MCF 10A (cell line): ENCODE measurements at regions not wholly inside any gene's neighbourhood (a gene's known extent, or its start where the extent isn't known, plus 50 kb on each side); places are given as distances from the start of the nearest gene placed in this dataset.

Experiments
- BruUV-seq: library from RNA; stranded (reverse); fragments of 400-500 nt; replicated peaks from 2 replicates; lab custom pipeline; 2021; lab: Mats Ljungman, UMichigan
- CTCF ChIA-PET: fragments of 300-600 bp; sonication (Branson Sonifier 250); formaldehyde crosslinking; extraction: SDS; loops from one replicate; lab custom pipeline; 2021; ENCODE audit warnings: antibody characterized with exemption, inconsistent platforms; lab: Yijun Ruan, JAX
- POLR2A ChIA-PET: fragments of 300-600, 350-650 bp; sonication (Branson Sonifier 250); formaldehyde crosslinking; extraction: SDS; loops from one replicate; lab custom pipeline; 2020; ENCODE audit warnings: antibody characterized with exemption, inconsistent platforms; lab: Yijun Ruan, JAX
- DNase-seq: peaks from one replicate; pipeline ENCODE4 v3.0.0-alpha.2; 2018; ENCODE audit not compliant: unreplicated experiment
- H3K27ac Mint-ChIP-seq: one replicate; pipeline ENCODE4 v1.8.0; 2022; ENCODE audit warnings: mild to moderate bottlenecking, low read depth, mixed read lengths; ENCODE audit not compliant: unreplicated experiment
- H3K27me3 Mint-ChIP-seq: one replicate; pipeline ENCODE4 v1.8.0; 2022; ENCODE audit warnings: mixed read lengths; ENCODE audit not compliant: insufficient read depth, unreplicated experiment
- H3K36me3 Mint-ChIP-seq: one replicate; pipeline ENCODE4 v1.8.0; 2022; ENCODE audit warnings: mild to moderate bottlenecking, moderate library complexity, mixed read lengths; ENCODE audit not compliant: insufficient read depth, unreplicated experiment
- H3K4me1 Mint-ChIP-seq: one replicate; pipeline ENCODE4 v1.8.0; 2022; ENCODE audit warnings: mixed read lengths; ENCODE audit not compliant: insufficient read depth, unreplicated experiment
- H3K4me3 Mint-ChIP-seq: one replicate; pipeline ENCODE4 v1.8.0; 2022; ENCODE audit warnings: mild to moderate bottlenecking, moderate library complexity, mixed read lengths; ENCODE audit not compliant: unreplicated experiment
- H3K9me3 Mint-ChIP-seq: one replicate; pipeline ENCODE4 v1.8.0; 2022; ENCODE audit warnings: mixed read lengths; ENCODE audit not compliant: unreplicated experiment
- intact Hi-C: fragments of 100-400 bp; cut with micrococcal nuclease; formaldehyde crosslinking; loops from 2 replicates; pipeline ENCODE4 v1.14.1; 2022
- TF ChIP-seq, protein P1 (sequence below): fragments of 200-600 bp; IDR thresholded peaks from one replicate; pipeline ENCODE4 v1.8.0; 2022; ENCODE audit warnings: antibody characterized with exemption, mild to moderate bottlenecking; ENCODE audit not compliant: unreplicated experiment

- ChIA-PET CTCF (no interaction called here), POLR2A (no interaction called here)
- H3K4me3 Mint-ChIP-seq, result no peak overlapping the region
- no peaks in the 10 kb centered on the region for H3K9me3 Mint-ChIP-seq
- H3K27ac Mint-ChIP-seq, result no peak overlapping the region
- TF ChIP-seq, protein P1, sequence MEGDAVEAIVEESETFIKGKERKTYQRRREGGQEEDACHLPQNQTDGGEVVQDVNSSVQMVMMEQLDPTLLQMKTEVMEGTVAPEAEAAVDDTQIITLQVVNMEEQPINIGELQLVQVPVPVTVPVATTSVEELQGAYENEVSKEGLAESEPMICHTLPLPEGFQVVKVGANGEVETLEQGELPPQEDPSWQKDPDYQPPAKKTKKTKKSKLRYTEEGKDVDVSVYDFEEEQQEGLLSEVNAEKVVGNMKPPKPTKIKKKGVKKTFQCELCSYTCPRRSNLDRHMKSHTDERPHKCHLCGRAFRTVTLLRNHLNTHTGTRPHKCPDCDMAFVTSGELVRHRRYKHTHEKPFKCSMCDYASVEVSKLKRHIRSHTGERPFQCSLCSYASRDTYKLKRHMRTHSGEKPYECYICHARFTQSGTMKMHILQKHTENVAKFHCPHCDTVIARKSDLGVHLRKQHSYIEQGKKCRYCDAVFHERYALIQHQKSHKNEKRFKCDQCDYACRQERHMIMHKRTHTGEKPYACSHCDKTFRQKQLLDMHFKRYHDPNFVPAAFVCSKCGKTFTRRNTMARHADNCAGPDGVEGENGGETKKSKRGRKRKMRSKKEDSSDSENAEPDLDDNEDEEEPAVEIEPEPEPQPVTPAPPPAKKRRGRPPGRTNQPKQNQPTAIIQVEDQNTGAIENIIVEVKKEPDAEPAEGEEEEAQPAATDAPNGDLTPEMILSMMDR, result no peak
- intact Hi-C loops, result no loop called here
- BruUV-seq, result no TSS peak
- H3K27me3 Mint-ChIP-seq, result peaks cover 13% of the 10 kb centered on the region
- DNase-seq, result no peak
- H3K4me1 Mint-ChIP-seq, result no peaks in the 10 kb centered on the region
- H3K36me3 Mint-ChIP-seq, result no peaks in the 10 kb centered on the region
These were observed 154.1 kb upstream of the MTPN start for GRCh38 chr7:136131304-136131630.

DNA sequence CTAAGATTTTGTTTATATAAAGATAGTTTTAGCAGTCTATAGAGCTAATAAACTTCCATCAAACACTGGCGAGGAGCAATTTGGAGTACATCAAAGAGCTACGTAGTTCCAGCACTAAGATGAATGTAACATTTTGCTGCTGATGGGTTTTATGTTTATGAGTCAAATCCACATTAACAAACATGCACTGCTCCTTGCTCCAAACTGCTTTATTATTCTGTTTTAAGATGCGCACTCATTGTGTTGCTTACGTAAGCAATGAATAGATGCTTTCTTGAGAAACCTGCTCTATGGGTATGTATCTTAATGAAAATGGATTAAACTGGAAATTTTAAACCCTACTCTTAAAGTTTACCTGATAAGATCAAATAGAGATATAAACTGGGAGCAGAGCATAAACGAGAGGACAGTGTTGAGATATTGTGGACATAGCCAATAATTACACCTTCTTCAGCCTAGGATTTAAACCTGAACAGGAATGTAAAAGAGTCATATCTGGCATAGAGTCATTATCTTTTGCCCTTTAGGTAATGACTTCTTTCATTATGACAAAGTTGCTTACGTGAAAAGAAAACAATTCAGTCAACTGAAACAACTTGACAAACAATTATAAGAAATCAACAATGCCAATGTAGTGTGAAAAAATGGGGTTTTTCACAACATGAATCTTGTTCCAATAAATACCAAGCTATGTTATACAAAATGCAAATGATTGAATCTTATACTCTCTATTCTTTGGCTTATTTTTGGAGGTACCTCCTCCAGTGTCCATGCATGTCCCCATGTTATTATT lies 153.5 kb upstream of the MTPN start:
- no peak overlapping the region for H3K27ac Mint-ChIP-seq
- no peaks in the 10 kb centered on the region for H3K36me3 Mint-ChIP-seq
- no TSS peak for BruUV-seq
- H3K4me1 Mint-ChIP-seq, result no peaks in the 10 kb centered on the region
- intact Hi-C loops, result no loop called here
- POLR2A ChIA-PET, result no interaction called here
- H3K27me3 Mint-ChIP-seq, result peaks cover 13% of the 10 kb centered on the region
- CTCF ChIA-PET, result no interaction called here
- H3K4me3 Mint-ChIP-seq, result no peak overlapping the region
- TF ChIP-seq, protein P1, result no peak
- DNase-seq, result no peak
- no peaks in the 10 kb centered on the region for H3K9me3 Mint-ChIP-seq

DNA sequence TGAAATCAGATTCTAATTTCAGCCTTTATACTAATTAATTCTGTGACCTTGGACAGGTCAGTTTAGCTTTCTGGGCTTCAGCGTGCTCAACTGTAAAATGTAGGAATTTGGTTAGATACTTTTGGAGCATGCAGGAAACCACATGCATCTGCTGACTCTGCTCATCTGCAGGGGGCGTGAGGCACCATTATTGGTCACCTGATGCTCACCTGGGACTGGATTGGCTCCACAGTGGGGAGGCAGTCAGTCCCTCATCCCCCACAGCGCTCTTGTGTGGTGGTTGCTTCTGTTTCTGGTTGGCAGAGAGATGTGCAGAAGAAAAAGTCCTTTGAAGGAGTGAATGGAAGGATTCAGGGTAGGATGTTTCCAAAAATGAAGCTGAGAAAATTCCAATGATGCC lies 150.9 kb upstream of the MTPN start:
- BruUV-seq, result no TSS peak
- no peak overlapping the region for H3K4me3 Mint-ChIP-seq
- H3K4me1 Mint-ChIP-seq, result no peaks in the 10 kb centered on the region
- H3K27me3 Mint-ChIP-seq, result peaks cover 13% of the 10 kb centered on the region
- DNase-seq, result no peak
- intact Hi-C loops, result no loop called here
- H3K27ac Mint-ChIP-seq, result no peak overlapping the region
- H3K36me3 Mint-ChIP-seq, result no peaks in the 10 kb centered on the region
- CTCF ChIA-PET, result no interaction called here
- POLR2A ChIA-PET, result no interaction called here
- TF ChIP-seq, protein P1, result no peak
- H3K9me3 Mint-ChIP-seq, result no peaks in the 10 kb centered on the region

DNA sequence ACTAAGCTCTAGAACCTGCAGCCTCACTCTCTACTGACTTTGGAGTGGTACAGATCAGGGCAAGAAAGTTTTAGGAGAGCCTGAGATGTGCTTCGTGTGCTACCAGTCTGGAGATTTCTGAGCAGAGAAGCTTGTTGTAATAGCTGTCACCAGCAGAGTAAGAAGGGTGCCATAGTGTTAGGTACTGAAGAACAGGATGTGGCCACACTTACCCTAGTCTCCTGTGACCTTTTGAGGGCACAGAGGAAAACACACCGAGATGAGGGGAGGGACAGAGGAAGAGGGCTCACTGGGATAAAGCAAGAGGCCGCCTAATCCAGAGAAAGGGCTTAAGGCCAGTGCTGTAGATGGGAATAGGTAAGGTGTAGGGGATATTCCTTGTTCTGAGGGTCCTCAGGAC lies 146.2 kb upstream of the MTPN start:
- Mint-ChIP-seq H3K27me3 (peaks cover 15% of the 10 kb centered on the region), H3K4me1 (no peaks in the 10 kb centered on the region), H3K9me3 (no peaks in the 10 kb centered on the region), H3K4me3 (no peak overlapping the region), H3K36me3 (no peaks in the 10 kb centered on the region), H3K27ac (no peak overlapping the region)
- intact Hi-C loops, result no loop called here
- TF ChIP-seq, protein P1, result no peak
- no TSS peak for BruUV-seq
- CTCF ChIA-PET, result interaction anchor here (0.6 to 1.0 kb wide), 2 partner anchors 10 to 330 kb away, joined by 3 to 4 read pairs; no protein-coding TSS in a partner anchor
- no peak for DNase-seq
- POLR2A ChIA-PET, result no interaction called here
